PC-3 (cell line): ENCODE measurements at regions not wholly inside any gene's neighbourhood (a gene's known extent, or its start where the extent isn't known, plus 50 kb on each side); places are given as distances from the start of the nearest gene placed in this dataset.

Experiments
- ATAC-seq: fragments of 200-7000 bp; cut with Tn5 transposase; 2 replicates; pipeline ENCODE4 v1.9.1; 2020; ENCODE audit warnings: mild to moderate bottlenecking, moderate library complexity
- BruUV-seq: library from RNA; stranded (reverse); fragments of 400-500 nt; replicated peaks from 2 replicates; lab custom pipeline; 2021; lab: Mats Ljungman, UMichigan
- CTCF ChIA-PET: fragments of 300-600 bp; sonication (Branson Sonifier 250); formaldehyde crosslinking; loops from one replicate; lab custom pipeline; 2022; ENCODE audit warnings: antibody characterized with exemption; lab: Charles Lee
- POLR2A ChIA-PET: fragments of 300-600 bp; sonication (Branson Sonifier 250); formaldehyde crosslinking; loops from one replicate; lab custom pipeline; 2022; ENCODE audit warnings: antibody characterized with exemption; ENCODE audit not compliant: unreplicated experiment; lab: Charles Lee
- DNase-seq: peaks from one replicate; pipeline ENCODE4 v3.0.0-alpha.2; 2015
- H2AFZ ChIP-seq: fragments of 300-600 bp; sonication (generic); 2 replicates; pipeline ENCODE4 v1.6.0; 2016; ENCODE audit warnings: antibody characterized with exemption, low read length
- H3F3A ChIP-seq: fragments of 300-600 bp; sonication (generic); one replicate; pipeline ENCODE4 v1.6.0; 2017; ENCODE audit warnings: antibody characterized with exemption, low read length, control low read depth, mild to moderate bottlenecking; ENCODE audit not compliant: unreplicated experiment
- H3K27ac ChIP-seq: fragments of 300-600 bp; sonication (generic); 2 replicates; pipeline ENCODE4 v1.5.1; 2016; ENCODE audit warnings: mild to moderate bottlenecking, low read length
- H3K27me3 ChIP-seq: fragments of 300-600 bp; sonication (generic); 2 replicates; pipeline ENCODE4 v1.6.1; 2016; ENCODE audit warnings: low read length, mixed read lengths
- H3K36me3 ChIP-seq: fragments of 300-600 bp; sonication (generic); 2 replicates; pipeline ENCODE4 v1.6.1; 2016; ENCODE audit warnings: low read depth, mixed run types, low read length, mixed read lengths
- H3K4me1 ChIP-seq: fragments of 300-600 bp; sonication (generic); 2 replicates; pipeline ENCODE4 v1.5.1; 2016; ENCODE audit warnings: low read length; ENCODE audit not compliant: insufficient read depth
- H3K4me2 ChIP-seq: fragments of 300-600 bp; sonication (generic); 2 replicates; pipeline ENCODE4 v1.6.0; 2016; ENCODE audit warnings: low read length
- H3K4me3 ChIP-seq: fragments of 300-600 bp; sonication (generic); 2 replicates; pipeline ENCODE4 v1.5.1; 2016; ENCODE audit warnings: mild to moderate bottlenecking, low read length, mixed read lengths
- H3K79me2 ChIP-seq: fragments of 300-600 bp; sonication (generic); 2 replicates; pipeline ENCODE4 v1.6.1; 2017; ENCODE audit warnings: low read length, mixed read lengths
- H3K9ac ChIP-seq: fragments of 300-600 bp; sonication (generic); 2 replicates; pipeline ENCODE4 v1.6.0; 2016; ENCODE audit warnings: mild to moderate bottlenecking, low read length
- H3K9me2 ChIP-seq: fragments of 300-600 bp; sonication (generic); replicated peaks from 2 replicates; pipeline ENCODE4 v1.6.1; 2016; ENCODE audit warnings: mixed run types, low read length, mixed read lengths
- H3K9me3 ChIP-seq: fragments of 300-600 bp; sonication (generic); 2 replicates; pipeline ENCODE4 v1.6.1; 2016; ENCODE audit warnings: low read length, mixed read lengths
- H4K20me1 ChIP-seq: fragments of 300-600 bp; sonication (generic); 2 replicates; pipeline ENCODE4 v1.6.1; 2016; ENCODE audit warnings: low read length, mixed read lengths
- CTCF ChIP-seq: fragments of 300-600 bp; sonication (generic); conservative IDR thresholded peaks from 2 replicates; pipeline ENCODE4 v1.5.1; 2017; ENCODE audit warnings: antibody characterized with exemption, low read depth, mild to moderate bottlenecking, low read length
- EZH2 ChIP-seq: fragments of 300-600 bp; sonication (generic); IDR thresholded peaks from one replicate; pipeline ENCODE4 v1.6.1; 2017; ENCODE audit warnings: antibody characterized with exemption, mild to moderate bottlenecking, low read length; ENCODE audit not compliant: unreplicated experiment
- EZH2phosphoT487 ChIP-seq: fragments of 300-600 bp; sonication (generic); IDR thresholded peaks from 2 replicates; pipeline ENCODE4 v1.6.1; 2018; ENCODE audit warnings: mild to moderate bottlenecking, antibody characterized with exemption, low read length, borderline replicate concordance
- intact Hi-C: fragments of 100-400 bp; cut with micrococcal nuclease; formaldehyde crosslinking; loops from 2 replicates; pipeline ENCODE4 v1.9.0; 2023

- Histone ChIP-seq H3K9ac (no peak overlapping the region), H3K4me1 (no peaks in the 10 kb centered on the region), H3K27ac (no peak overlapping the region), H3K9me2 (no peaks in the 10 kb centered on the region), H3K9me3 (no peaks in the 10 kb centered on the region), H3K27me3 (peaks cover 51% of the 10 kb centered on the region), H3K36me3 (no peaks in the 10 kb centered on the region), H2AFZ (no peak overlapping the region), H3K4me3 (no peak overlapping the region), H4K20me1 (no peaks in the 10 kb centered on the region), H3F3A (no peaks in the 10 kb centered on the region), H3K79me2 (no peaks in the 10 kb centered on the region), H3K4me2 (no peak overlapping the region)
- ATAC-seq = no peak
- intact Hi-C loops = no loop called here
- TF ChIP-seq EZH2phosphoT487 (no peak), CTCF (no peak), EZH2 (no peak)
- no peak for DNase-seq
- POLR2A ChIA-PET = no interaction called here
- no TSS peak for BruUV-seq
- CTCF ChIA-PET = no interaction called here
Measured at GRCh38 chr2:66242099-66242789, 192.7 kb upstream of the MEIS1 start.

- peaks cover 70% of the 10 kb centered on the region for H3K27me3 ChIP-seq
- no peaks in the 10 kb centered on the region for H3K4me1 ChIP-seq
- H3K27ac ChIP-seq = no peak overlapping the region
- intact Hi-C loops = no loop called here
- H3K36me3 ChIP-seq = no peaks in the 10 kb centered on the region
- ChIA-PET POLR2A (no interaction called here), CTCF (no interaction called here)
- H3F3A ChIP-seq = no peaks in the 10 kb centered on the region
- H3K4me2 ChIP-seq = no peak overlapping the region
- H3K9me2 ChIP-seq = no peaks in the 10 kb centered on the region
- H4K20me1 ChIP-seq = no peaks in the 10 kb centered on the region
- ATAC-seq = no peak
- H2AFZ ChIP-seq = no peak overlapping the region
- no peak overlapping the region for H3K9ac ChIP-seq
- no peaks in the 10 kb centered on the region for H3K9me3 ChIP-seq
- no peak for DNase-seq
- BruUV-seq = no TSS peak
- TF ChIP-seq EZH2 (no peak), CTCF (no peak), EZH2phosphoT487 (no peak)
- no peaks in the 10 kb centered on the region for H3K79me2 ChIP-seq
- no peak overlapping the region for H3K4me3 ChIP-seq
Measured at GRCh38 chr2:66240286-66240685, 194.6 kb upstream of the MEIS1 start.

- POLR2A ChIA-PET = no interaction called here
- Histone ChIP-seq H3K36me3 (no peaks in the 10 kb centered on the region), H3K4me1 (no peaks in the 10 kb centered on the region), H3K79me2 (no peaks in the 10 kb centered on the region), H3K4me3 (no peak overlapping the region), H3K9me2 (no peaks in the 10 kb centered on the region), H3K27ac (no peak overlapping the region), H3K4me2 (no peak overlapping the region), H2AFZ (no peak overlapping the region), H3F3A (no peaks in the 10 kb centered on the region), H3K27me3 (peaks cover 69% of the 10 kb centered on the region), H3K9me3 (no peaks in the 10 kb centered on the region), H3K9ac (no peak overlapping the region), H4K20me1 (no peaks in the 10 kb centered on the region)
- TF ChIP-seq EZH2 (no peak), EZH2phosphoT487 (no peak), CTCF (no peak)
- intact Hi-C loops = no loop called here
- CTCF ChIA-PET = no interaction called here
- BruUV-seq = no TSS peak
- no peak for DNase-seq
- ATAC-seq = no peak
Measured at GRCh38 chr2:66239655-66240054, 195.3 kb upstream of the MEIS1 start.
